ENCODE measurements at regions not wholly inside any gene's neighbourhood (a gene's known extent, or its start where the extent isn't known, plus 50 kb on each side); places are given as distances from the start of the nearest gene placed in this dataset.

DNA sequence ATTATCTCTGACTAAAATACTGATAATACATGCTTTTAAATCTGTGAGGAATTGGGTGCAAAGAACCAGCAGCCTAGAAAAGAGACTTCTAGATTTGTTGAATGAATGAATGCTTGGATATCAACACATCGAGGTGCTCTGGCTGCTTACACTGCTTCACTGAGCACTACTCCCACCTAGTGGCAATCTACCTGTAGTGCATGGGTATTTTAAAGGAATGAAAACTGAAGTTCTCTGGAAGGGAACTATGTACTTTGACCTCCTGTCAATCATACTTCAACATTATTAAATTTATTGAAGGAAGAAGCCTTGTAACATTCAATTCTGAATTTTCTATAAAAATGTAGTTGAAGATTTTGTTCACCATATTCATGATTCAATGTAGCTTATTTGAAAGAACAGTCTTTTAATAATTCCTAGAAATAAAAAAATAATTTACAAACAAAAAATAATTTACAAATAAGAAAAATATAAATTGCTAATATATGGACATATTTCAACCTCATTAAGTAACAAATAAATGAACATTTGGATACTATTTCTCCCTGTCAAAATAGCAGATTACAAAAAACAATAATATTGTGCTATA lies 111.2 kb upstream of the MMS22L start:
- no peak for TF ChIP-seq POLR2AphosphoS5 (IDR thresholded peaks at IDR 0.05; ENCODE audit: low read depth, low read length)
- no peak for TF ChIP-seq POLR2A (IDR thresholded peaks at IDR 0.05; ENCODE audit: low read depth, low read length)
- no peak for TF ChIP-seq TAF1 (IDR thresholded peaks at IDR 0.05; ENCODE audit: low read depth, low read length)
